ENCODE measurements at regions not wholly inside any gene's neighbourhood (a gene's known extent, or its start where the extent isn't known, plus 50 kb on each side); places are given as distances from the start of the nearest gene placed in this dataset.
A peak's percentile ranks its signal among the peaks of the same experiment; 100 is the strongest.

GRCh38 chr6:22949967-22950366, 380.6 kb downstream of the HDGFL1 start:
- DNase-seq (ENCODE audit: low spot score) (no peak), ATAC-seq (ENCODE audit: low FRiP score) (no peak)
- TF ChIP-seq CTCF (IDR thresholded peaks at IDR 0.05) = no peak

GRCh38 chr6:22952097-22952496, 382.7 kb downstream of the HDGFL1 start:
- no peak for DNase-seq (ENCODE audit: low spot score)
- no peak for ATAC-seq (ENCODE audit: low FRiP score)
- no peak for TF ChIP-seq CTCF (IDR thresholded peaks at IDR 0.05)

GRCh38 chr6:22954749-22955385, 385.5 kb downstream of the HDGFL1 start:
- TF ChIP-seq CTCF (IDR thresholded peaks at IDR 0.05) = no peak
- DNase-seq (ENCODE audit: low spot score) (no peak), ATAC-seq (ENCODE audit: low FRiP score) (peak; percentile 57)

GRCh38 chr6:22956029-22956681, 386.8 kb downstream of the HDGFL1 start:
- TF ChIP-seq CTCF (IDR thresholded peaks at IDR 0.05) = no peak
- ATAC-seq (ENCODE audit: low FRiP score) (no peak), DNase-seq (ENCODE audit: low spot score) (no peak)

GRCh38 chr6:22958677-22959076, 389.3 kb downstream of the HDGFL1 start:
- ATAC-seq (ENCODE audit: low FRiP score) = no peak
- DNase-seq (ENCODE audit: low spot score) = no peak
- no peak for TF ChIP-seq CTCF (IDR thresholded peaks at IDR 0.05)

GRCh38 chr6:22959571-22959970, 390.2 kb downstream of the HDGFL1 start:
- DNase-seq (ENCODE audit: low spot score) (no peak), ATAC-seq (ENCODE audit: low FRiP score) (no peak)
- no peak for TF ChIP-seq CTCF (IDR thresholded peaks at IDR 0.05)

GRCh38 chr6:22964334-22964733, 395.0 kb downstream of the HDGFL1 start:
- no peak for DNase-seq (ENCODE audit: low spot score)
- no peak for TF ChIP-seq CTCF (IDR thresholded peaks at IDR 0.05)
- no peak for ATAC-seq (ENCODE audit: low FRiP score)
